ENCODE measurements at regions not wholly inside any gene's neighbourhood (a gene's known extent, or its start where the extent isn't known, plus 50 kb on each side); places are given as distances from the start of the nearest gene placed in this dataset.

- TF ChIP-seq POLR2AphosphoS5 (IDR thresholded peaks at IDR 0.05; ENCODE audit: borderline replicate concordance, low read depth, low read length) (no peak), EZH2 (IDR thresholded peaks at IDR 0.05) (no peak)
Measured at GRCh38 chr2:48227617-48228344, 86.7 kb upstream of the FOXN2 start.

Measured in SK-N-MC (cell line).